ENCODE measurements at regions not wholly inside any gene's neighbourhood (a gene's known extent, or its start where the extent isn't known, plus 50 kb on each side); places are given as distances from the start of the nearest gene placed in this dataset.
"Not testable (repeated sequence)": the region's sequence is repeated elsewhere in the genome, so short reads cannot be mapped to it uniquely, and the experiment has no call there.

- in situ Hi-C loops (cut with HindIII; ENCODE audit: low pct_ligation_motif_present, low pct_unique_long_range_greater_than_20kb, low sequenced_read_pairs): no loop called here
- no peak for DNase-seq
Measured at GRCh38 chr6:21792177-21792576, 198.6 kb downstream of the SOX4 start.

- in situ Hi-C loops (cut with HindIII; ENCODE audit: low pct_ligation_motif_present, low pct_unique_long_range_greater_than_20kb, low sequenced_read_pairs); DNase-seq: not testable (repeated sequence)
Measured at GRCh38 chr6:21796979-21797378, 203.4 kb downstream of the SOX4 start.

GRCh38 chr6:21798468-21798867, 204.9 kb downstream of the SOX4 start:
- no peak for DNase-seq
- in situ Hi-C loops (cut with HindIII; ENCODE audit: low pct_ligation_motif_present, low pct_unique_long_range_greater_than_20kb, low sequenced_read_pairs): no loop called here

GRCh38 chr6:21800330-21800729, 206.8 kb downstream of the SOX4 start:
- in situ Hi-C loops (cut with HindIII; ENCODE audit: low pct_ligation_motif_present, low pct_unique_long_range_greater_than_20kb, low sequenced_read_pairs): no loop called here
- DNase-seq: no peak

GRCh38 chr6:21800948-21801438, 207.4 kb downstream of the SOX4 start:
- in situ Hi-C loops (cut with HindIII; ENCODE audit: low pct_ligation_motif_present, low pct_unique_long_range_greater_than_20kb, low sequenced_read_pairs): no loop called here
- peak; percentile 56 for DNase-seq

- DNase-seq: no peak
- in situ Hi-C loops (cut with HindIII; ENCODE audit: low pct_ligation_motif_present, low pct_unique_long_range_greater_than_20kb, low sequenced_read_pairs): no loop called here
Measured at GRCh38 chr6:21801446-21802174, 208.1 kb downstream of the SOX4 start.

- in situ Hi-C loops (cut with HindIII; ENCODE audit: low pct_ligation_motif_present, low pct_unique_long_range_greater_than_20kb, low sequenced_read_pairs): no loop called here
Measured at GRCh38 chr6:21802175-21802822, 208.7 kb downstream of the SOX4 start.

GRCh38 chr6:21804941-21805610, 211.5 kb downstream of the SOX4 start:
- no peak for DNase-seq
- in situ Hi-C loops (cut with HindIII; ENCODE audit: low pct_ligation_motif_present, low pct_unique_long_range_greater_than_20kb, low sequenced_read_pairs): no loop called here

More at GRCh38 chr6:21802175-21802822, 208.7 kb downstream of the SOX4 start:
- DNase-seq: no peak

GRCh38 chr6:21807299-21808044, 213.9 kb downstream of the SOX4 start:
- in situ Hi-C loops (cut with HindIII; ENCODE audit: low pct_ligation_motif_present, low pct_unique_long_range_greater_than_20kb, low sequenced_read_pairs): no loop called here
- DNase-seq: no peak

GRCh38 chr6:21808045-21808470, 214.5 kb downstream of the SOX4 start:
- peak; percentile 58 for DNase-seq
- in situ Hi-C loops (cut with HindIII; ENCODE audit: low pct_ligation_motif_present, low pct_unique_long_range_greater_than_20kb, low sequenced_read_pairs): no loop called here

GRCh38 chr6:21808551-21809242, 215.1 kb downstream of the SOX4 start:
- DNase-seq: no peak
- in situ Hi-C loops (cut with HindIII; ENCODE audit: low pct_ligation_motif_present, low pct_unique_long_range_greater_than_20kb, low sequenced_read_pairs): no loop called here

GRCh38 chr6:21811484-21811883, 217.9 kb downstream of the SOX4 start:
- in situ Hi-C loops (cut with HindIII; ENCODE audit: low pct_ligation_motif_present, low pct_unique_long_range_greater_than_20kb, low sequenced_read_pairs): no loop called here
- no peak for DNase-seq

GRCh38 chr6:21816231-21816630, 222.7 kb downstream of the SOX4 start:
- no peak for DNase-seq
- in situ Hi-C loops (cut with HindIII; ENCODE audit: low pct_ligation_motif_present, low pct_unique_long_range_greater_than_20kb, low sequenced_read_pairs): no loop called here

GRCh38 chr6:21820442-21820841, 226.9 kb downstream of the SOX4 start:
- in situ Hi-C loops (cut with HindIII; ENCODE audit: low pct_ligation_motif_present, low pct_unique_long_range_greater_than_20kb, low sequenced_read_pairs): no loop called here
- no peak for DNase-seq

- DNase-seq: no peak
- in situ Hi-C loops (cut with HindIII; ENCODE audit: low pct_ligation_motif_present, low pct_unique_long_range_greater_than_20kb, low sequenced_read_pairs): no loop called here
Measured at GRCh38 chr6:21823371-21823770, 229.8 kb downstream of the SOX4 start.

- DNase-seq: no peak
- in situ Hi-C loops (cut with HindIII; ENCODE audit: low pct_ligation_motif_present, low pct_unique_long_range_greater_than_20kb, low sequenced_read_pairs): no loop called here
Measured at GRCh38 chr6:21824431-21825177, 231.1 kb downstream of the SOX4 start.

GRCh38 chr6:21826023-21826422, 232.5 kb downstream of the SOX4 start:
- DNase-seq: peak; percentile 90
- in situ Hi-C loops (cut with HindIII; ENCODE audit: low pct_ligation_motif_present, low pct_unique_long_range_greater_than_20kb, low sequenced_read_pairs): no loop called here

GRCh38 chr6:21826904-21827303, 233.4 kb downstream of the SOX4 start:
- DNase-seq: no peak
- in situ Hi-C loops (cut with HindIII; ENCODE audit: low pct_ligation_motif_present, low pct_unique_long_range_greater_than_20kb, low sequenced_read_pairs): no loop called here
